Right atrium auricular region (tissue), 2 donors: ENCODE measurements at regions not wholly inside any gene's neighbourhood (a gene's known extent, or its start where the extent isn't known, plus 50 kb on each side); places are given as distances from the start of the nearest gene placed in this dataset.

Experiments
- DNase-seq: peaks from one replicate; pipeline ENCODE4 v3.0.0-alpha.2; 2019; ENCODE audit warnings: low spot score
- H3K27ac ChIP-seq, 2 donors: fragments of 200-600 bp; sonication (generic); 1 replicate in 1 of 2; 2 replicates in 1 of 2; pipeline ENCODE4 v1.5.1; 2016 to 2019
- H3K27me3 ChIP-seq, 2 donors: fragments of 200-600 bp; sonication (generic); one replicate each; pipeline versions ENCODE4 v1.5.1 to v1.6.0; 2017 to 2019
- H3K36me3 ChIP-seq: fragments of 200-600 bp; sonication (generic); one replicate; pipeline ENCODE4 v1.5.1; 2016
- H3K4me1 ChIP-seq, 2 donors: fragments of 200-600 bp; sonication (generic); one replicate each; pipeline versions ENCODE4 v1.5.1 to v1.6.0; 2017 to 2019
- H3K4me3 ChIP-seq, 2 donors: fragments of 200-600 bp; sonication (generic); 1 replicate in 1 of 2; 2 replicates in 1 of 2; pipeline ENCODE4 v1.5.1; 2017 to 2019; ENCODE audit warnings: mild to moderate bottlenecking in 1 of 2, moderate library complexity in 1 of 2
- H3K9me3 ChIP-seq, 2 donors: fragments of 200-600 bp; sonication (generic); one replicate each; pipeline ENCODE4 v1.5.1; 2019
- CTCF ChIP-seq, 2 donors: fragments of 200-600 bp; sonication (generic); IDR thresholded peaks; one replicate each; pipeline ENCODE4 v1.5.1; 2019; ENCODE audit warnings: antibody characterized with exemption in 2 of 2

DNA sequence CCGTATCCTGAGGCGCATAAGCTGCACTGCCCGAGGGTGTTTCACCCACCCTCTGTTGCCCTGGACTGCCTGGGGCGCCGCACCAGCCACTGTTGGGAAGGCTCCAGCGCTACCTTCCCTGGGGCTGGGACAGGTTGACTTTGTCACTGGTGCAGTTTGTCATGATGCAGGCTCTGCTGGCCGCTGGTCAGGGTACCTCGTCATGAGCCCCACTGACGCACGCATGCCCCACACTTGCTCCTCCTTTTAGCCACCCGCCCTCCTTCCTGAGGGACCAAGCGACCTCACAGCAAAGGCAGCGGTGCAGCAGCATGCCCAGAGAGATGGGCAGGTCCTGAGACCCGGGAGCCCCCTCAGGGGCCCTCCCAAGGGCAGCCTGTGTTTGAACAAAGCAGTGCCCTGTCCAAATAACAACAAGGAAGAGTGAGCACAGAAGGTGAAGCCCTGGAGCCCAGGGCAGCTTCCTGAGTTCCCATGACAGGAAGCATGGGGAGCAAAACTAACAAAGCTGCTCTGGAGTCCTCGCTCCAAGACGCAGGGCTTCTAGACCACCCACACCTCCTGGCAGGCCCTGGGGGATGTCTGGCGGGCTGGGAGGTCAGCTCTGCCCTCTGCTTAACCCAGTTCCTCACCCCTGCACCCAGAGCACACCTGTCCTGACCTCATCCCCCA, 50.1 kb upstream of the SMOC2 start:
- DNase-seq = no peak
- Histone ChIP-seq H3K27ac (no peak overlapping the region), H3K27me3 (no peaks in the 10 kb centered on the region), H3K36me3 (no peaks in the 10 kb centered on the region), H3K9me3 (no peaks in the 10 kb centered on the region), H3K4me3 (no peak overlapping the region), H3K4me1 (no peaks in the 10 kb centered on the region)
- TF ChIP-seq CTCF (IDR thresholded peaks at IDR 0.05) = no peak
